ENCODE measurements at regions not wholly inside any gene's neighbourhood (a gene's known extent, or its start where the extent isn't known, plus 50 kb on each side); places are given as distances from the start of the nearest gene placed in this dataset.

- TF ChIP-seq EZH2 (IDR thresholded peaks at IDR 0.05) (no peak), POLR2AphosphoS5 (IDR thresholded peaks at IDR 0.05; ENCODE audit: borderline replicate concordance, low read depth, low read length) (no peak)
Measured at GRCh38 chr20:23246717-23247664, 103.6 kb upstream of the NXT1 start.

Measured in SK-N-MC (cell line).